ACHN (cell line): ENCODE measurements at regions not wholly inside any gene's neighbourhood (a gene's known extent, or its start where the extent isn't known, plus 50 kb on each side); places are given as distances from the start of the nearest gene placed in this dataset.

Experiments
- DNase-seq: peaks from one replicate; pipeline ENCODE4 v3.0.0-alpha.2; 2015
- in situ Hi-C: cut with HindIII; loops from 2 replicates; pipeline ENCODE4 v1.10.0; 2017; ENCODE audit warnings: low sequenced_read_pairs, low pct_ligation_motif_present, low pct_unique_long_range_greater_than_20kb

- peak; percentile 70 for DNase-seq
- in situ Hi-C loops = no loop called here
These were observed 298.5 kb upstream of the CDH18 start for GRCh38 chr5:20286512-20286911.

- in situ Hi-C loops = no loop called here
- DNase-seq = no peak
These were observed 288.9 kb upstream of the CDH18 start for GRCh38 chr5:20276959-20277263.

- in situ Hi-C loops = no loop called here
- DNase-seq = peak; percentile 82
These were observed 288.3 kb upstream of the CDH18 start for GRCh38 chr5:20276061-20276958.

GRCh38 chr5:20266066-20266465, 278.1 kb upstream of the CDH18 start:
- in situ Hi-C loops = no loop called here
- DNase-seq = no peak

GRCh38 chr5:20262896-20263295, 274.9 kb upstream of the CDH18 start:
- no peak for DNase-seq
- in situ Hi-C loops = no loop called here

GRCh38 chr5:20254748-20255147, 266.7 kb upstream of the CDH18 start:
- in situ Hi-C loops = no loop called here

GRCh38 chr5:20248118-20248517, 260.1 kb upstream of the CDH18 start:
- no peak for DNase-seq

More at GRCh38 chr5:20254748-20255147, 266.7 kb upstream of the CDH18 start:
- no peak for DNase-seq

GRCh38 chr5:20245432-20245974, 257.5 kb upstream of the CDH18 start:
- in situ Hi-C loops = no loop called here
- no peak for DNase-seq

More at GRCh38 chr5:20248118-20248517, 260.1 kb upstream of the CDH18 start:
- in situ Hi-C loops = no loop called here

GRCh38 chr5:20241351-20241750, 253.4 kb upstream of the CDH18 start:
- DNase-seq = no peak
- in situ Hi-C loops = no loop called here

- in situ Hi-C loops = no loop called here
- DNase-seq = peak; percentile 2
These were observed 243.0 kb upstream of the CDH18 start for GRCh38 chr5:20231040-20231439.

- in situ Hi-C loops = no loop called here
- DNase-seq = no peak
These were observed 242.0 kb upstream of the CDH18 start for GRCh38 chr5:20230010-20230409.

GRCh38 chr5:20229303-20230005, 241.5 kb upstream of the CDH18 start:
- no peak for DNase-seq
- in situ Hi-C loops = no loop called here

- DNase-seq = no peak
- in situ Hi-C loops = no loop called here
These were observed 237.0 kb upstream of the CDH18 start for GRCh38 chr5:20224966-20225365.

- in situ Hi-C loops = no loop called here
- no peak for DNase-seq
These were observed 236.0 kb upstream of the CDH18 start for GRCh38 chr5:20224046-20224445.

GRCh38 chr5:20223451-20223850, 235.5 kb upstream of the CDH18 start:
- in situ Hi-C loops = no loop called here
- DNase-seq = no peak

GRCh38 chr5:20215257-20215656, 227.3 kb upstream of the CDH18 start:
- in situ Hi-C loops = no loop called here
- no peak for DNase-seq

- in situ Hi-C loops = no loop called here
- no peak for DNase-seq
These were observed 225.8 kb upstream of the CDH18 start for GRCh38 chr5:20213803-20214202.

GRCh38 chr5:20212701-20213100, 224.7 kb upstream of the CDH18 start:
- DNase-seq = no peak
- in situ Hi-C loops = no loop called here

GRCh38 chr5:20166456-20166855, 178.5 kb upstream of the CDH18 start:
- DNase-seq = no peak

GRCh38 chr5:20158006-20158405, 170.0 kb upstream of the CDH18 start:
- DNase-seq = no peak
- in situ Hi-C loops = no loop called here

More at GRCh38 chr5:20166456-20166855, 178.5 kb upstream of the CDH18 start:
- in situ Hi-C loops = no loop called here
